GM21786 (cell line): ENCODE measurements at regions not wholly inside any gene's neighbourhood (a gene's known extent, or its start where the extent isn't known, plus 50 kb on each side); places are given as distances from the start of the nearest gene placed in this dataset.
"Not testable (repeated sequence)": the region's sequence is repeated elsewhere in the genome, so short reads cannot be mapped to it uniquely, and the experiment has no call there.

Source experiments
- ATAC-seq: cut with Tn5 transposase; IDR thresholded peaks from one replicate; pipeline ENCODE4 v1.9.1; 2021; ENCODE audit not compliant: unreplicated experiment

- no peak for ATAC-seq
Observed at GRCh38 chr12:70008944-70009343, 183.9 kb downstream of the MYRFL start.

- ATAC-seq: no peak
Observed at GRCh38 chr12:70011353-70011752, 186.3 kb downstream of the MYRFL start.

- ATAC-seq: not testable (repeated sequence)
Observed at GRCh38 chr12:70013016-70013415, 188.0 kb downstream of the MYRFL start.

- ATAC-seq: no peak
Observed at GRCh38 chr12:70028515-70028914, 203.5 kb downstream of the MYRFL start.

GRCh38 chr12:70028918-70029317 is 203.9 kb downstream of the MYRFL start:
- no peak for ATAC-seq

- ATAC-seq: no peak
Observed at GRCh38 chr12:70031046-70031445, 206.0 kb downstream of the MYRFL start.

GRCh38 chr12:70032076-70032475 is 207.0 kb downstream of the MYRFL start:
- ATAC-seq: no peak

GRCh38 chr12:70033310-70033709 is 208.3 kb downstream of the MYRFL start:
- ATAC-seq: no peak

GRCh38 chr12:70040141-70040540 is 203.1 kb upstream of the CNOT2 start:
- ATAC-seq: no peak

- no peak for ATAC-seq
Observed at GRCh38 chr12:70042675-70043074, 200.6 kb upstream of the CNOT2 start.

GRCh38 chr12:70043490-70044138 is 199.6 kb upstream of the CNOT2 start:
- no peak for ATAC-seq

- no peak for ATAC-seq
Observed at GRCh38 chr12:70044167-70044566, 199.1 kb upstream of the CNOT2 start.

- ATAC-seq: no peak
Observed at GRCh38 chr12:70045036-70045435, 198.2 kb upstream of the CNOT2 start.

GRCh38 chr12:70045514-70045913 is 197.7 kb upstream of the CNOT2 start:
- no peak for ATAC-seq

- peak; percentile 31 for ATAC-seq
Observed at GRCh38 chr12:70048521-70049250, 194.5 kb upstream of the CNOT2 start.

- peak; percentile 86 for ATAC-seq
Observed at GRCh38 chr12:70049596-70050360, 193.5 kb upstream of the CNOT2 start.

GRCh38 chr12:70052476-70052875 is 190.8 kb upstream of the CNOT2 start:
- ATAC-seq: no peak

GRCh38 chr12:70052931-70053497 is 190.2 kb upstream of the CNOT2 start:
- ATAC-seq: no peak

- ATAC-seq: no peak
Observed at GRCh38 chr12:70059373-70059772, 183.9 kb upstream of the CNOT2 start.

- no peak for ATAC-seq
Observed at GRCh38 chr12:70060634-70061033, 182.6 kb upstream of the CNOT2 start.

GRCh38 chr12:70068743-70069142 is 174.5 kb upstream of the CNOT2 start:
- ATAC-seq: no peak
